H9 (cell line): ENCODE measurements at regions not wholly inside any gene's neighbourhood (a gene's known extent, or its start where the extent isn't known, plus 50 kb on each side); places are given as distances from the start of the nearest gene placed in this dataset.

Experiments used
- DNase-seq: peaks from one replicate; pipeline ENCODE4 v3.0.0-alpha.2; 2017
- H2AFZ ChIP-seq: one replicate; pipeline ENCODE4 v1.6.1; 2013; ENCODE audit warnings: mild to moderate bottlenecking, low read length, control low read depth, moderate library complexity
- H2AK5ac ChIP-seq: 2 replicates; pipeline ENCODE4 v1.6.1; 2013; ENCODE audit warnings: low read length, control low read depth, mixed read lengths; ENCODE audit not compliant: insufficient read length
- H2BK120ac ChIP-seq: one replicate; pipeline ENCODE4 v1.6.1; 2013; ENCODE audit warnings: low read depth, mild to moderate bottlenecking, low read length, control low read depth, inconsistent platforms; ENCODE audit not compliant: poor library complexity, severe bottlenecking
- H2BK12ac ChIP-seq: 2 replicates; pipeline ENCODE4 v1.6.1; 2013; ENCODE audit warnings: low read length, control low read depth, mixed read lengths, low read depth; ENCODE audit not compliant: insufficient read length
- H2BK15ac ChIP-seq: 2 replicates; pipeline ENCODE4 v1.6.1; 2013; ENCODE audit warnings: low read depth, low read length, control low read depth
- H2BK20ac ChIP-seq: one replicate; pipeline ENCODE4 v1.6.1; 2013; ENCODE audit warnings: low read depth, mild to moderate bottlenecking, low read length, control low read depth, inconsistent platforms; ENCODE audit not compliant: poor library complexity, severe bottlenecking
- H2BK5ac ChIP-seq: 2 replicates; pipeline ENCODE4 v1.6.1; 2013; ENCODE audit warnings: low read length, control low read depth, mixed read lengths; ENCODE audit not compliant: insufficient read length
- H3K14ac ChIP-seq: 2 replicates; pipeline ENCODE4 v1.6.1; 2013; ENCODE audit warnings: low read length, control low read depth; ENCODE audit not compliant: insufficient read depth
- H3K18ac ChIP-seq: 2 replicates; pipeline ENCODE4 v1.6.1; 2013; ENCODE audit warnings: low read depth, mild to moderate bottlenecking, mixed read lengths, low read length, control low read depth; ENCODE audit not compliant: insufficient read length
- H3K23ac ChIP-seq: 2 replicates; pipeline ENCODE4 v1.6.1; 2013; ENCODE audit warnings: low read length, control low read depth, mixed read lengths, low read depth; ENCODE audit not compliant: insufficient read length
- H3K23me2 ChIP-seq: 2 replicates; pipeline ENCODE4 v1.6.1; 2013; ENCODE audit warnings: low read depth, mild to moderate bottlenecking, mixed read lengths, low read length, control low read depth; ENCODE audit not compliant: insufficient read length, poor library complexity, severe bottlenecking
- H3K27ac ChIP-seq: 2 replicates; pipeline ENCODE4 v1.5.1; 2013; ENCODE audit warnings: low read length, control low read depth, mixed read lengths, low read depth; ENCODE audit not compliant: insufficient read length
- H3K27me3 ChIP-seq: 2 replicates; pipeline ENCODE4 v1.6.1; 2013; ENCODE audit warnings: low read length, control low read depth, inconsistent platforms; ENCODE audit not compliant: insufficient read depth
- H3K4ac ChIP-seq: 2 replicates; pipeline ENCODE4 v1.6.1; 2013; ENCODE audit warnings: low read depth, mild to moderate bottlenecking, control low read depth, inconsistent platforms, low read length, moderate library complexity
- H3K4me1 ChIP-seq: 2 replicates; pipeline ENCODE4 v1.6.1; 2013; ENCODE audit warnings: low read length, control low read depth, inconsistent platforms; ENCODE audit not compliant: insufficient read depth
- H3K4me2 ChIP-seq: 2 replicates; pipeline ENCODE4 v1.6.1; 2013; ENCODE audit warnings: low read length, control low read depth, mixed read lengths; ENCODE audit not compliant: insufficient read length, insufficient read depth
- H3K56ac ChIP-seq: 2 replicates; pipeline ENCODE4 v1.6.1; 2013; ENCODE audit warnings: low read depth, mild to moderate bottlenecking, mixed read lengths, low read length, control low read depth; ENCODE audit not compliant: insufficient read length
- H3K79me1 ChIP-seq: 2 replicates; pipeline ENCODE4 v1.6.1; 2013; ENCODE audit warnings: low read depth, mild to moderate bottlenecking, moderate library complexity, low read length, control low read depth, inconsistent platforms; ENCODE audit not compliant: insufficient read depth, poor library complexity, severe bottlenecking
- H3K79me2 ChIP-seq: 2 replicates; pipeline ENCODE4 v1.6.1; 2013; ENCODE audit warnings: low read length, control low read depth, inconsistent platforms; ENCODE audit not compliant: insufficient read depth
- H3K9ac ChIP-seq: 2 replicates; pipeline ENCODE4 v1.6.1; 2013; ENCODE audit warnings: low read length, control low read depth, mixed read lengths; ENCODE audit not compliant: insufficient read length; ENCODE audit errors: extremely low read depth
- H3K9me3 ChIP-seq: one replicate; pipeline ENCODE4 v1.6.1; 2013; ENCODE audit warnings: low read depth, low read length, inconsistent platforms; ENCODE audit not compliant: control insufficient read depth
- H3T11ph ChIP-seq: one replicate; pipeline ENCODE4 v1.6.1; 2013; ENCODE audit warnings: mild to moderate bottlenecking, low read length, control low read depth, inconsistent platforms
- H4K20me1 ChIP-seq: one replicate; pipeline ENCODE4 v1.6.1; 2013; ENCODE audit not compliant: control insufficient read depth, insufficient read length, insufficient read depth
- H4K5ac ChIP-seq: 2 replicates; pipeline ENCODE4 v1.6.1; 2013; ENCODE audit warnings: low read depth, mild to moderate bottlenecking, mixed read lengths, low read length, control low read depth; ENCODE audit not compliant: insufficient read length
- H4K8ac ChIP-seq: replicated peaks from 2 replicates; pipeline ENCODE4 v1.6.1; 2013; ENCODE audit warnings: low read length, control low read depth, mixed read lengths, low read depth; ENCODE audit not compliant: insufficient read length
- H4K91ac ChIP-seq: 2 replicates; pipeline ENCODE4 v1.6.1; 2013; ENCODE audit warnings: low read depth, mild to moderate bottlenecking, moderate library complexity, mixed read lengths, low read length, control low read depth; ENCODE audit not compliant: insufficient read length
- H3K27ac Mint-ChIP-seq, 3 experiments: 2 replicates in 2 of 3; 3 replicates in 1 of 3; pipeline ENCODE4 v1.8.0; 2020 to 2021; ENCODE audit warnings: mixed read lengths in 3 of 3, mild to moderate bottlenecking in 1 of 3, moderate library complexity in 1 of 3
- H3K27me3 Mint-ChIP-seq: 2 replicates; pipeline ENCODE4 v1.8.0; 2021; ENCODE audit warnings: low read depth, mild to moderate bottlenecking, moderate library complexity, mixed read lengths
- H3K36me3 Mint-ChIP-seq, 3 experiments: 2 replicates in 2 of 3; 3 replicates in 1 of 3; pipeline ENCODE4 v1.8.0; 2020 to 2021; ENCODE audit warnings: low read depth in 3 of 3, mixed read lengths in 3 of 3; ENCODE audit not compliant: insufficient read depth in 1 of 3
- H3K4me1 Mint-ChIP-seq, 2 experiments: 2 replicates each; pipeline ENCODE4 v1.8.0; 2020; ENCODE audit warnings: mixed read lengths in 2 of 2
- H3K4me3 Mint-ChIP-seq, 2 experiments: 2 replicates in 1 of 2; 3 replicates in 1 of 2; pipeline ENCODE4 v1.8.0; 2020 to 2021; ENCODE audit warnings: mild to moderate bottlenecking in 2 of 2, mixed read lengths in 2 of 2, moderate library complexity in 1 of 2
- H3K9me3 Mint-ChIP-seq, 2 experiments: 2 replicates in 1 of 2; 3 replicates in 1 of 2; pipeline ENCODE4 v1.8.0; 2020; ENCODE audit warnings: mild to moderate bottlenecking in 2 of 2, mixed read lengths in 2 of 2, moderate library complexity in 1 of 2
- CTCF ChIP-seq: fragments of 200-600 bp; sonication (generic); conservative IDR thresholded peaks from 3 replicates; pipeline ENCODE4 v1.8.0; 2021; ENCODE audit warnings: antibody characterized with exemption, mild to moderate bottlenecking
- WGBS: extraction: QIAGEN DNeasy Blood & Tissue Kit; methylation state at CpG from one replicate; pipeline ENCODE4 v1.1.7; 2013; ENCODE audit warnings: missing lambda C conversion rate, low lambda C conversion rate, mixed read lengths; ENCODE audit not compliant: insufficient read length; ENCODE audit errors: extremely low coverage; 5-methylcytosine and 5-hydroxymethylcytosine counted together

- no peak overlapping the region for H2BK12ac ChIP-seq
- no peak overlapping the region for H2BK5ac ChIP-seq
- no peak overlapping the region for H2AK5ac ChIP-seq
- H2AFZ ChIP-seq, result no peak overlapping the region
- no peaks in the 10 kb centered on the region for H3K79me1 ChIP-seq
- no peak overlapping the region for H3K14ac ChIP-seq
- no peak overlapping the region for H3K18ac ChIP-seq
- Mint-ChIP-seq H3K27ac (no peak overlapping the region), H3K9me3 (no peaks in the 10 kb centered on the region), H3K27me3 (no peaks in the 10 kb centered on the region; the same call in 1 of the 2 replicates), H3K36me3 (no peaks in the 10 kb centered on the region), H3K4me1 (no peaks in the 10 kb centered on the region), H3K4me3 (no peak overlapping the region)
- H2BK120ac ChIP-seq, result no peak overlapping the region
- DNase-seq, result no peak
- H3K23me2 ChIP-seq, result no peaks in the 10 kb centered on the region
- no peak overlapping the region for H2BK15ac ChIP-seq
- no peak for TF ChIP-seq CTCF
- H4K5ac ChIP-seq, result no peak overlapping the region
- no CpG with 5 or more reads among the region's 1 CpG for WGBS
- H3K9ac ChIP-seq, result no peak overlapping the region
- no peak overlapping the region for H3K27ac ChIP-seq
- no peak overlapping the region for H3T11ph ChIP-seq
- H3K79me2 ChIP-seq, result no peaks in the 10 kb centered on the region
- no peaks in the 10 kb centered on the region for H3K27me3 ChIP-seq
- no peak overlapping the region for H2BK20ac ChIP-seq
- H3K4ac ChIP-seq, result no peak overlapping the region
- H4K20me1 ChIP-seq, result no peaks in the 10 kb centered on the region
- H4K91ac ChIP-seq, result no peak overlapping the region
- H3K23ac ChIP-seq, result no peak overlapping the region
- no peak overlapping the region for H3K56ac ChIP-seq
- no peaks in the 10 kb centered on the region for H3K4me1 ChIP-seq
- H3K9me3 ChIP-seq, result no peaks in the 10 kb centered on the region
- no peak overlapping the region for H4K8ac ChIP-seq
- no peak overlapping the region for H3K4me2 ChIP-seq
These were observed 177.5 kb upstream of the ZBED5 start for GRCh38 chr11:11035331-11035730.
